ENCODE measurements at regions not wholly inside any gene's neighbourhood (a gene's known extent, or its start where the extent isn't known, plus 50 kb on each side); places are given as distances from the start of the nearest gene placed in this dataset.

DNA sequence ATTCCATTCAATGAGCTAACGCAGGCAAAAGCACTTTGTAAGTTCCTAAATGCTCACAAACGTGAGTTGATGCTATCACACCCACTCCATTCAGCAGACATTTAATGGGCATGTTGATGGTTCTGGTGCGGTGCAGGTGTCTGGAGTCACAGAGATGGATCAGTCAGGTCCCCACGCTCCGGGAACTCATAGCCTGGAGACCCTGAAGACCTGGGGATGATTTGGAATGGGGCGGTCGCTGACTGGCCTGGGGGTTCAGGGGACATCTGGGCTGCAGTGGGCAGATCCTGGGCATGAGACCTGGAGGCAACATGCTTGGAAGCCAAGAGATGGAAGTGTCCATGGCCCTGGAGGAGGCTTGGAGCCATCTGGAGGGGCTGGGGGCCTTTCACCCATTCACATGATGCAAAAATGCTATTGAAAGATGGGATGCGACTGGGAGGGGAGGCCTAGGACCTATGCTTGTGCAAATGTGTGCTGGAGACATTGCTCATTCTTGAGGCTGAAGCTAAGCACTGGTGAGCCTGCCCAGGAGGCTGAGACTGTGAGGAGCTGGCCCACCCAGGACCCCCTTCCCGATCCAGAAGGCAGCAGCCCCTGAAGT lies 522.6 kb downstream of the GLRX3 start:
- DNase-seq (ENCODE audit: low read depth) = no peak
- H3K4me3 ChIP-seq (ENCODE audit: low read depth, low read length) = no peak overlapping the region

DNA sequence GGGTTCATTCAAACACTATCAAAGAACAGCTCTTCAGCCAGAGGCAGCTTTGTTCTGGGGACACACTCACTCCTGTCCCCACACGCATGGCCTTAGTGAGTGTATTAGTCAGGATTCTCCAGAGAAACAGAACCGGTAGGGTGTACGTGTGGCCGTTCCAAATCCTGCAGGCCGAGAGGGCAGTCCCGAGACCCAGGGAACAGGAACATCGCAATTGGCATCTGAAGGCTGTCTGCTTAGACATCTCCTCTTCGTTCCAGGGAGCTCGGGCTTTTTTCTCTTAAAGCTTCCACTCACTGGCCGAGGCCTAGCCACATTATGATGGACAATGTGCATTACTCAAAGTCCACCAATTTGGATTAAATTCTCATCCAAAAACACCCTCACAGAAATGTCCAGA lies 523.3 kb downstream of the GLRX3 start:
- no peak for DNase-seq (ENCODE audit: low read depth)
- H3K4me3 ChIP-seq (ENCODE audit: low read depth, low read length) = no peak overlapping the region

DNA sequence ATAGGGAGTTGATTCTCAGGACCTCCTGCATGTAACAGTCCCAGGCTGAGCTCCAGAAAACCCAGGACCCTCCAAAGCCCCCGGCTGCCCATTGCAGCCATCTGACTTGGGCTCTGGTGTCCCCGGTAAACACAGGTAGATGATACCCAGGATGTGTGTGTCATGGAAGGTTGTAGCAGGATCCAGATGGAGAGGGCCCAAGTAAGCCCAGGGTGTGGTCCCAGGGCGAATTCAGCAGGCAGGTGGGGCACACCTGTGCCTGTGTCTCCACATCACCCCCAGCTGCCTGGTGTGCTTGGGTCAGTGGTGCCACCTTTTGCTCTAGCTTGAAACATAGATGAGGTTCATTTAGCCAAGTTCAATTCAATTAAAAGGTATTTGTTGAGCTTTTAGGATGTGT lies 524.1 kb downstream of the GLRX3 start:
- DNase-seq (ENCODE audit: low read depth) = no peak
- no peak overlapping the region for H3K4me3 ChIP-seq (ENCODE audit: low read depth, low read length)

DNA sequence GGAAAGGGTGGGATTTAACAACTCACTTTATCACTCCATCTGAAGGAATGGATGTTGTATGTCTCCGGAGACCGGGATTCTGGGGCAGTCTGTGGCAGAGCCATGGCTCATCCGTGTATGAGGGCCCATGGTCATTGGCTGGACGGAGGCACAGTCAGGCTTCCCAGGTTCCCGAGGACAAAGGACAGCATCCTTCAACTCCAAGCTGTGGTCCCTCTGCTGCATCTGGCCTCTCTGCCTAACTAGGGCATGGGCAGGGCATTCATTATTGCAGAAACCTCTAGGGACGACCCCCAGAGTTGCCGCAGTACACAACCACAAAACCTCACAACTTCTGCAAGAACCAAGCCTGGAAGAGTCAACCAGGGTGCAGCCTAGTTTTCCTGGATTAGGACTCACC lies 525.2 kb downstream of the GLRX3 start:
- H3K4me3 ChIP-seq (ENCODE audit: low read depth, low read length) = no peak overlapping the region
- DNase-seq (ENCODE audit: low read depth) = no peak

DNA sequence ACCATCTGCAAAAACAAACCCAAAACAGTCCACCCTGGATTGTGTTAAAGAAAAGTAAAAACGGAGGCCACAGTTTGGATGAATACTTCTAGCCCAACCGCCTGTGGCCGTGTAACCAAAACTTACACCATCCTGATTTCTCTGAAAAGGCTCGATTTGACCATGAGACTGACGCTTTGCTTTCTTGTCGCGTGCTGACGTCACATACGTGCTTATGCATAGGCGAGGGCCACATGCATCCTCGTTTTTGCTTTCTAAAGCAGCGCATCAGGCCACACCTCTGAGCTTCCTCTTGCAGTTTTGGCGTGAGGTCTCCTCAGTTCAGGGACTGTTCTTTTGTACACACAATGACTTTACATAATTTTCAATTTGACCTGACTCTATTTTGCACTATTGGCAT lies 526.6 kb downstream of the GLRX3 start:
- no peak overlapping the region for H3K4me3 ChIP-seq (ENCODE audit: low read depth, low read length)
- DNase-seq (ENCODE audit: low read depth) = no peak

DNA sequence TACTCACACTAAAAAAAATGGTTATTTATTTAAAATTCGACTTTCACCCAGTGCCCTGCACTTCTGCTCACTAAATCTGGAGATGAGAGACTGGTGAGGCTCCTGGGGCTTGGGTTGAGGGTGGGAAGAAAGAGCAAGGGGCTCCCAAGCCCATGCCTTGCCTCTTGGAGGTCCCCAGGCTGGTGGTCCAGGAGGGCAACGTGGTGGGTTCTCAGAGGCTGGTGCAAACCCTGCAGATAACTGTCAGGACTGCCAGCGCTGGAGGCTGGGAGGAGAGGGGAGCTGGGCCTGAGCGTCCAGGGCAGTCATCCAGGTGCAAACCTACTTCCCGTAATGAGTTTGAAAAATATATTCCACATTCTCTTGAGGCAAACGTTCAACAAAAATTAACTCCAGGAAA lies 528.3 kb downstream of the GLRX3 start:
- no peak overlapping the region for H3K4me3 ChIP-seq (ENCODE audit: low read depth, low read length)
- no peak for DNase-seq (ENCODE audit: low read depth)

DNA sequence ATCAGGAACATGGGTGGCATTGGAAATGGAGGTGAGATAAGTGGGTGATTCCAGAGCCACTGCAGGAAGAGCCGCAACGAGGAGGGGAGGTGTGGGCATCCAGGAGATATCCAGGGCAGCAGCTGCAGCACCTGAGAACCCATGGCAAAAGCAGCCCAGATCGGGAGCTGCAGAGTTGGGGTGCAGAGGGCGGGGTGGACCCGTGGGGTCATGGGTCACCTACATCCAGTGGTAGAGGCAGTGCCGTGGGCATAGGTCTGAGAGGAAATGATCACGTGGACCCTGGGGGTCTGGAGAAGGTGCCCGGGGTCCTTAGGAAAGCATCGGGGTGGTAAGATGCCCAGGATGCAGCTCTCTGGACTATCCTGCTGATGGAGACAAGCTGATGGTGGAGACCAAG lies 530.0 kb downstream of the GLRX3 start:
- H3K4me3 ChIP-seq (ENCODE audit: low read depth, low read length) = no peak overlapping the region
- no peak for DNase-seq (ENCODE audit: low read depth)

DNA sequence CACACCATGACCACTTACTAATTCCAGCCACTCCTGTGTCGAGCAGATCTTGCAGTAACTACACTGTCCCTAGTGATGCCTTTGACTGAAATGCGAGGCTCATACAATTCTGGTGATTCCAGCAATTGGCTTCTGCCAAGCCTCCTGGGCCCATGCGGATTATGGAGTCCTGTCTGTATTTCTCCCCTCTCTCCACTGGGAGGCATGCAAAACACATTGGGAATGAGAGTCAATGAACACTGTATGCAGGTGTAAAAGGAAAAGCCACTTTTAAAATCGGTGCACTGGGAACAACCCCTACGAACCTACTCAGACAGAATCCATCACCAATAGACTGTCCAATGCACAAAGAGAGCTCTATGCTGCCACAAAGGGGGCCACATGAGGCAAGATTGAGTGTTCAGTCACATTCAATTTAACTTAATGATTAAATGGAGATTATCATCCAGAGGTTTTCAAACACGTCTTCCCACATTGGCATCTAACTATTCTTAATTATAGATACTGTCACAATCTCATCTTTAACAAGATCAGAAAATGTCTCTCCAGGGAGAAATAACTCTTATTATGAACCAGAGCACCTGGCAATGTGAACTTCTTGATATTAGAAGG lies 550.6 kb downstream of the GLRX3 start:
- no peak overlapping the region for H3K4me3 ChIP-seq (ENCODE audit: low read depth, low read length)
- no peak for DNase-seq (ENCODE audit: low read depth)

DNA sequence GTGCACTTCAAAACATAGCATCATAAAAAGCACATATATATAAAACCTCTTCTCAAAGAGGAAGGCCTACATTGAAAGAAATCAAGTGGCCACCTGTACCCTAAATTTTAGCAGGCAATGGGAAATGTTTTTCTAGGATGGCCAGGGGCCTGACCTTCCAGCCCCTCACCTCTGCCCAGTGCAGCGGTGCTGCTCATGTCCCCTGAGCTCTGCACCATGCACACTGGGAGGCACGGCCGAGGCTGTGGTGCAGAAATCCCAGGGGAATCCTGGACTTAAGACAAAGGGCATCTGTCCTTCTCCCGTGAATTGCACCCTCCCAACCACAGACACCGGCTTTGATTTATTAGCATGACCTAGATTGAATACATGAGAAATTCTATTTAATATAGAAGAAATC lies 551.4 kb downstream of the GLRX3 start:
- no peak overlapping the region for H3K4me3 ChIP-seq (ENCODE audit: low read depth, low read length)
- DNase-seq (ENCODE audit: low read depth) = no peak

DNA sequence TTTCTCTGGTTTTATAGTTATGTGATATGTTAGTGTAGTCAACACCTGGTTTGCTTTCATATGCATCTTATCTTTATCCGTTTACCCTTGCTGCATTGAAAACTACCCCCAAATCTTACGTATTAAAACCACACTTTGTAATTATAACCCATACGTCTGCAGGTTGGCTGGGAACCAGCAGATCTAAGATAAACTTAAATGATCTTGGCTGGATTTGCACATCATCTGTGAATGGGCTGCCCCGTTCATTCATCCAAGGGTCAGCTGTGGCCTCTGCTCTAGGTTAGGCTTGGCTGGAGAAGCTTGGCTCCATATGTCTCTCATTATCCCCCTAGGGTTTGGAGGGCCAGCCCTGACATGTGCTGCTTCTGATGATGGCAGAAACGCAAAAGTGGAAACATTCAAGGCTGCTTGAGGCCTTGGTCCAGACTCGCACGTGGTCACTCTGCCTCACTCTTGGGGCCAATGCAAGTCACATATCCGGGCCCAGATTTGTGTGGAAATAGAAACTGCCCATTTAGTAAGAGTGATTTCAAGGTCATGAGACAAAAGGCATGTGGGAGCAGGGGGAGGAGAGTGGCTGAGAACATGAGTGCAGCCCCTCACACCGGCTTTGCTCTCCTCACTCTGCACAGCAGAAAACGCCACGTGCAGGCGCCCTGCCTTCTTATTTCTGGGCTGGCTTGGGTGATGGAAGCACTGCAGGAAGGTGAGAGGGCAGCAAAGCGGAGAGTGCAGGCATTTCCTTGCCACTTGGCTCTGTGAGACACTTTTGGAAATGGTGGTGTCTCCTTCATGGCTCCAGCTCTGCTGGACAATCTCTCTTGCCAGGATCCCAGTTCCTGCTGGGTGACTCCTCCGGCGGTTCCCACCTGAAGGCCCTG lies 553.8 kb downstream of the GLRX3 start:
- no peak for DNase-seq (ENCODE audit: low read depth)
- H3K4me3 ChIP-seq (ENCODE audit: low read depth, low read length) = no peak overlapping the region

DNA sequence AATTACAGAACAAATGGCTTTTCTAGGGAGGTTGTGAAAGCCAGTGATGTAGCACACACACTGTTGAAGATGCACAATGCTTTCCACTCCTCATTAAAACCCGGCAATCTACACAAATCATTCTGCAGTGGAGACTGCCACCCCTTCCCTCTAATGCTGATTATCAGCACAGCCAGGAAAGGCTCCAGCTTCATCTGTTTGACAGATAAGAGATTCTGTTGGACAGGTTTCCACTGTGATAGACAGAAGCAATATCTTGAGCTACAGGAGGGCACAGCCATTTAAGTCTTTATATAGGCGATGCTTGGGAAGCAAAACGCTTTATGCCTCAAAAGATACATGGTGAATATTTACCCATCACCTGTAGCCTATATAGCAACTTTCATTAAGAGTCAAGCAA lies 555.6 kb downstream of the GLRX3 start:
- H3K4me3 ChIP-seq (ENCODE audit: low read depth, low read length) = no peak overlapping the region
- no peak for DNase-seq (ENCODE audit: low read depth)

DNA sequence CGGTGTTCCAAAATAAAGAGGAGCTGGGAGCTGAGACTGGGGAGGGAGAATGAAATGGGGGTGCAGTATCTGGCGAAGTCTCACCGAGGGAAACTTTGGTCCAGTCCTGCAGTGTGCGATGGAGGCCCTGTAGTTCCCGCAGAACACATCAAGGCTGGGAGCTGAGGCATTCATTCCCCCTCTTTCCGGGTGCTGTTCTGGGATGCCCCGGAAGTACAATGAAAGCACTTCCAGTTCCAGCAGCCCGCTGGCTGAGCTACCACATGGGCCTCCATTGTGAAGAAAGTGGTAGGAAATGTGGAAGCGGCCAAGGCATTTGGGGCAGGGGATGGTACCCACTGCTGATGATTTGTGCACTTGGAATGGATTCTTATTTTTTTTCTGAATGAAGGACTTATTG lies 560.7 kb downstream of the GLRX3 start:
- DNase-seq (ENCODE audit: low read depth) = no peak
- H3K4me3 ChIP-seq (ENCODE audit: low read depth, low read length) = no peak overlapping the region

DNA sequence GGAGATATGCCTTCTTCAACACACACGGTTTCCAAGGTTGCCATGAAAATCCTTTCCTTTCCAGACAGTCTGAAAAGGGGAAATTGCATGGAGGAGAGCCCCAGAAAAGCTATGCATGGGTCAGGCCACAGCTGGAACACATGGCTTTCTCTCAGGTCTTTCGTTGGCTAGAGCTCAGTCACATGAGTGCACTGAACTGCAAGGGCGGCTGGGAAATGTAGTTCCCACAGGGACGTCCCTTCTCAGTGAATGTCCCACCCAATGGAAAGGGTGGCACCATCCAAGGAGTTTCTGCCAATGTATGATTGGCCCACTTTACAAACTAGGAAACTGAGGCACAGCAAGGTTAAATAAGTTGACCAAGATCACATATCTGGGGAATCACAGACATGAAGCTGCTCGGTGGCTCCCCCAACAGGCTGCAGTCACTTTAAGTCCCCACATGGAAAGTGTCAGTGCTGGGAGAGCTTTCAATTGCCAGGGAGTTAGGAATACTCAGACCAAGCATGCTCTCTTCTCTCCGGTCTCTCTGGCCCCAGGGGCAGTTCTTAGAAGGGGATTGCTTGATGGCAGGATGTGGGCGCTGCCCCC lies 571.3 kb downstream of the GLRX3 start:
- no peak for DNase-seq (ENCODE audit: low read depth)
- no peak overlapping the region for H3K4me3 ChIP-seq (ENCODE audit: low read depth, low read length)

DNA sequence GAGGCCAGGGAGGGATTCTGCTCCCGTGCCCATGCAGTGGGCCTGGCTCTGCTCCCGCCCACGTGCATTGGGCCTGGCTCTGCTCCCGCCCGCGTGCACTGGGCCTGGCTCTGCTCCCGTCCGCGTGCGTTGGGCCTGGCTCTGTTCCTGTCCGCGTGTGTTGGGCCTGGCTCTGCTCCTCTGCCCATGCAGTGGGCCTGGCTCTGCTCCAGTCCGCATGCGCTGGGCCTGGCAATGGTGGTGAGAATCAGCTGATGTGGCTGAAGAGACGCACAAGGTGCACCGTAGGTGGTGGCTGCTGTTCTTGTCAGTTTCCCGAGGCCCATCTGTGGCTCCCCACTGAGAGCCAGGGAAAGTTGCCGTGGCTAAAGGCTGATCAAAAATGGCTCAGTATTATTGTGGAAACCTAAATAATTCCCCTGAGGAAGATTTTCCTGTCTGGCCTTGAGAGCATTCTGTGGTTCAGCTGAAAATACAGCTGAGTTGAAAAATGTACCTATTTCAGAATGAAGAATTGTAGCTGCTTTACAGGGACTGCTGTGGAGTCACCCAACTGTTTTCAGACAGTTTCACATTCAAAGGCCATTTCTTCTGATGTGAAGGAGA lies 572.4 kb downstream of the GLRX3 start:
- H3K4me3 ChIP-seq (ENCODE audit: low read depth, low read length) = no peak overlapping the region
- no peak for DNase-seq (ENCODE audit: low read depth)

DNA sequence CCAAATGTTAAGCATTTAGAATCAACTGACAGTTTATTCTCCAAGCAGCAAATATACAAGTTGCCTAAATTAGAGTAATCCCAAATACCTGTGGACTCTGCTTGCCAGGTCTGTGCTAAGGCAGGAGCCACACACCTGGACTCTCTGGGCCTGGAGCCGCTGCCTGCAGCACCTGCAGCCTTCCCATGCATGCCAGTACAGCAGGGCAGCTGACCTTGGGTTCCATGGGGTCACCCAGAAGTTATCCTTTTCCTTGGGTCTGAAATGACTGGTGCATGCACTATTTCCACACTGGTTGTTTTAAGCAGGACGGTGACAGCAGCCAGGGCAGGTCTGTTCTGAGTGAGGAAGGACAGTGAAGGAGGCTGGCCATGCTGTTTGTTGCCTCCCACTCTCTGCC lies 573.2 kb downstream of the GLRX3 start:
- DNase-seq (ENCODE audit: low read depth) = no peak
- no peak overlapping the region for H3K4me3 ChIP-seq (ENCODE audit: low read depth, low read length)

DNA sequence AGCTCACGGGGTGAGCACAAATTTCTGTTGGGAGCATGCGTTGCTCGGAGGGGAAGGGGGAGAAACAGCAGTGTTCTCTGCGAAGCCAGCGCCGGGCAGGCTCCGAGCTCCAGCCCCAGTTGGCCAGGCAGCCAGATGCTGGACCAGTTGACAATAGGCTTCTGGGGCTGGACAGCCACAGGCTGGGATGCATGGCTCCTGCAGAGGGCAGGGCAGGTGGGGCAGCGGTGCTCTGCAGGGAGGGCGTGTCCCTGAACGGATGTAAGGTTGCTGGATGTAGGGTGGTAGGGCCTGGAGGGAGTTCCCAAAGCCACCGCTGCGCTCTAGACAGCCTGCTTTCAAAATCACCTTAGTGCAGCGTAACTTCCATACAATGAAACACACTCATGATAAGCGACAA lies 574.9 kb downstream of the GLRX3 start:
- DNase-seq (ENCODE audit: low read depth) = no peak
- no peak overlapping the region for H3K4me3 ChIP-seq (ENCODE audit: low read depth, low read length)

DNA sequence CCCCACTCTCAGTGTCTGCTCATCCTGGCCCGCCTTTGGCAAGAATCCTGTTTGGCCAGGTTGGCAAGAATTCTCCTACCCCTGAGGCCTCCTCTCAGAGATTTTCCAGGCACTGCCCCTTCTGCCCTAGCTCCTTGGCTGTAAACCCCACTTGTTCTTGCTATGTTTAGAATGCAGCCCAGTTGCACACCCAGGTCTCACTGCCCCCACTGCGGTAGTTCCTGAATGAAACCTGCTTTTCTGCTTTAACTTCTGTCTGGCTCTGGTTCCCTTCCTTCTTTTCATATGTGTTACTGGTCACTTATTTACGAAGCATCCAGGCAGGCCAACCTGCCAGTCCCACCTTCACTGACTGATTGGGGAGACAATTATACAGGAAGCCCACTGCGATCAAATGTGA lies 576.9 kb downstream of the GLRX3 start:
- DNase-seq (ENCODE audit: low read depth) = no peak

DNA sequence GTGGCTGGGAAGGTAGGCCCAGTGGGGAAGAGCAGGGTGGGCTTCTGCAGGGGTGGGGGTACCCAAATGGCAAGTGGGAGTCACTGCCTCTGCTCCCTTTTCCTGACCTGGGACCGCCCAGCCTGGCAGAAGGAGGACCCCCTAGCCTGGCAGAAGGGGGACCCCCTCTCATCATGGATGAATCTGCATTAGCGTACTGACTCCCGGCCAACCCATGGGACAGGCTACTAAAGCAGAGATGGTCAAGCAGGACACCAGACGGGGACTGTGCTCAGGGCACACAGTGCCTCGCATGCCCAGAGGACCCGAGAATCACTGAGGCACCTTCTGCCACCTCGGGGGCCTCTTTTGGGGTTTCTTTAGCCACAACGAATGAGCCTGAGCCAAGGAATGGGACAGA lies 577.5 kb downstream of the GLRX3 start:
- no peak for DNase-seq (ENCODE audit: low read depth)
- no peak overlapping the region for H3K4me3 ChIP-seq (ENCODE audit: low read depth, low read length)

More for the DNA sequence above, 576.9 kb downstream of the GLRX3 start:
- H3K4me3 ChIP-seq (ENCODE audit: low read depth, low read length) = no peak overlapping the region

DNA sequence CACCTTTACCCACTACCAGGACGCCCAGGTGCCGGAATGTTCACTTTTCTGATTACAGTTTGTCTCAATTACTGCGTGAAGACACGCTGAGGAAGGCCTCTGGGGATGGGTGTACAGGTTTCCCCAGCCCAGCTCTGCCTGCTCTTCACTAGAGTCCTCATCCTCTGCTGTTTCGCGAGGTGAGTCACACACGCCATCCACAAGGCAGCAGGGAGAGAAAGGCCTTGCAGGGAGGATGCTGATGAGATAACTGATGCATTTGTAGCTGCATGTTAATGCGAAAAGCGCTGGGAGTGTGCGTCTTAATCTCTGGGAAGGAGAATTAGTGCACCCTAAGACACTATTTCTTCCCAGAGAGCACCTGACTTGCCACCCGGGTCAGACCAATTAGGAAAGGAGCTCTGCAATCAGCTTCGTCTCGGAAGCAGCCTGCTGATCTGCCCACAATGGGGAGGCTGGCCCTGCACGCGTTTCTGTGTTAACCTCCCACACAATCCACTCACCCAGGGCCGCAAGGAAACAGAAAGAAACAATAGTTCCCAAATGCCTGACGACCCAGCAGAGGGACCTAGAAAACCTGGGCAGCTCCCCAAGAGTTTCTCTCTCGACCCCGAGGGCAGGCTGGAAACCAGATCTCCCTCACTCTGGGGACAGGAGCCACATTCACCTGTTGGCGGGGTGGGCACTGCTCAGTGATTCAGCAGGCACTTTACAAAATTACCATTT lies 578.7 kb downstream of the GLRX3 start:
- no peak for DNase-seq (ENCODE audit: low read depth)
- no peak overlapping the region for H3K4me3 ChIP-seq (ENCODE audit: low read depth, low read length)

Measured in skeletal muscle cell (primary cell).